K562 (cell line): ENCODE measurements at regions not wholly inside any gene's neighbourhood (a gene's known extent, or its start where the extent isn't known, plus 50 kb on each side); places are given as distances from the start of the nearest gene placed in this dataset.

ENCODE experiments used
- BMI1 ChIP-seq: fragments of 150-350 bp; IDR thresholded peaks from 2 replicates; pipeline ENCODE4 v1.6.1; 2014; ENCODE audit warnings: low read length
- CBX2 ChIP-seq: fragments of 200-600 bp; sonication (generic); IDR thresholded peaks from one replicate; pipeline ENCODE4 v1.6.1; 2012; ENCODE audit warnings: mild to moderate bottlenecking, low read length, inconsistent platforms; ENCODE audit not compliant: insufficient read depth, poor library complexity, severe bottlenecking
- NCOR1 ChIP-seq: fragments of 450-650 bp; IDR thresholded peaks from 2 replicates; pipeline ENCODE4 v1.6.1; 2016; ENCODE audit warnings: mild to moderate bottlenecking, moderate library complexity
- TOE1 ChIP-seq, 2 experiments: fragments of 450-650 bp in 1 of 2; sonication (generic) in 1 of 2; formaldehyde crosslinking in 1 of 2; IDR thresholded peaks; 2 replicates each; pipeline versions ENCODE4 v1.7.1 to v1.8.0; 2016 to 2022; ENCODE audit warnings: borderline replicate concordance in 2 of 2, mild to moderate bottlenecking in 2 of 2, antibody characterized with exemption in 1 of 2, inconsistent platforms in 1 of 2, low read depth in 1 of 2, missing genetic modification reagents in 1 of 2, moderate library complexity in 1 of 2
- ZBTB1 ChIP-seq: sonication (generic); formaldehyde crosslinking; IDR thresholded peaks from 2 replicates; pipeline ENCODE4 v1.8.1; 2023; ENCODE audit warnings: missing genetic modification reagents, low read depth, mild to moderate bottlenecking, borderline replicate concordance
- ZNF175 ChIP-seq: fragments of 200-800 bp; sonication (Bioruptor generic); IDR thresholded peaks from 2 replicates; pipeline ENCODE4 v1.6.1; 2016; ENCODE audit warnings: low read depth, mild to moderate bottlenecking, missing genetic modification characterization, missing compliant biosample characterization
- ZNF274 ChIP-seq: IDR thresholded peaks from 2 replicates; pipeline ENCODE4 v1.6.1; 2011; ENCODE audit warnings: low read depth, mild to moderate bottlenecking, low read length, moderate library complexity, borderline replicate concordance
- TF ChIP-seq, protein P1 (sequence below), 3 experiments: IDR thresholded peaks in 2 of 3; conservative IDR thresholded peaks in 1 of 3; 2 replicates each; pipeline ENCODE4 v1.5.1; 2011 to 2012; ENCODE audit warnings: low read length in 3 of 3, mild to moderate bottlenecking in 3 of 3, control low read depth in 2 of 3, improper control_type of control experiment in 1 of 3, inconsistent platforms in 1 of 3, low read depth in 1 of 3, mixed read lengths in 1 of 3, moderate library complexity in 1 of 3; ENCODE audit not compliant: insufficient read depth in 2 of 3
- TF ChIP-seq, protein P2 (sequence below): fragments of 250-450 bp; sonication (Bioruptor Pico); IDR thresholded peaks from 2 replicates; pipeline ENCODE4 v1.8.0; 2022; ENCODE audit warnings: moderate library complexity, mild to moderate bottlenecking, inconsistent platforms
- TF ChIP-seq, protein P3 (sequence below): sonication (generic); formaldehyde crosslinking; IDR thresholded peaks from 2 replicates; pipeline ENCODE4 v1.8.1; 2023; ENCODE audit warnings: mild to moderate bottlenecking, missing genetic modification reagents

DNA sequence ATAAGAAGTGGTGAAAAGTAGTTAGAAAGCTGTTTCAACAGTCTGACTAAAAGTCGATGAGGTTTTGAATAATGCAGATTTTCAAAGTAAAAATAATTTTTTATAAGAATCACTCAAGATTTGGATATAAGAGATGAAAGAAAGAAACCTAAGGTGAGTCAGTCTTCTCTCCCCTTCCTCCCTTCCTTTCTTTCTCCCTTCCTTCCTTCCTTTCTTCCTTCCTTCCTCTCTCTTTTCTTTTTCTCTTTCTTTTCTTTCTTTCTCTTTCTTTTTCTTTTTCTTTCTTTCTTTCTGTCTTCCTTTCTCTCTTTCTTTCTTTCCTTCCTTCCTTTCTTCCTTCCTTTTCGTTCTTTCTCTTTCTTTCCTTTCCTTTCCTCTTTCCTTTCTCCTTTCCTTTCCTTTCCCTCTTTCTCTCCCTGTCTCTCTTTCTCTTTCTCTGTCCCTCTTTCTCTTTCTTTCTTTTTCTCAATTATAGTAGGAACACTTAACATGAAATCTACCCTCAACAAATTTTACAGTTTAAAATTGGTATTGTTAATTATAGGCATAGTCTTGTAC, 308.6 kb downstream of the ARL4A start:
- TF ChIP-seq, protein P1, sequence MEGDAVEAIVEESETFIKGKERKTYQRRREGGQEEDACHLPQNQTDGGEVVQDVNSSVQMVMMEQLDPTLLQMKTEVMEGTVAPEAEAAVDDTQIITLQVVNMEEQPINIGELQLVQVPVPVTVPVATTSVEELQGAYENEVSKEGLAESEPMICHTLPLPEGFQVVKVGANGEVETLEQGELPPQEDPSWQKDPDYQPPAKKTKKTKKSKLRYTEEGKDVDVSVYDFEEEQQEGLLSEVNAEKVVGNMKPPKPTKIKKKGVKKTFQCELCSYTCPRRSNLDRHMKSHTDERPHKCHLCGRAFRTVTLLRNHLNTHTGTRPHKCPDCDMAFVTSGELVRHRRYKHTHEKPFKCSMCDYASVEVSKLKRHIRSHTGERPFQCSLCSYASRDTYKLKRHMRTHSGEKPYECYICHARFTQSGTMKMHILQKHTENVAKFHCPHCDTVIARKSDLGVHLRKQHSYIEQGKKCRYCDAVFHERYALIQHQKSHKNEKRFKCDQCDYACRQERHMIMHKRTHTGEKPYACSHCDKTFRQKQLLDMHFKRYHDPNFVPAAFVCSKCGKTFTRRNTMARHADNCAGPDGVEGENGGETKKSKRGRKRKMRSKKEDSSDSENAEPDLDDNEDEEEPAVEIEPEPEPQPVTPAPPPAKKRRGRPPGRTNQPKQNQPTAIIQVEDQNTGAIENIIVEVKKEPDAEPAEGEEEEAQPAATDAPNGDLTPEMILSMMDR (IDR thresholded peaks at IDR 0.05 in 2 of 3, conservative IDR thresholded peaks at IDR 0.05 in 1 of 3; ENCODE audit: insufficient read depth in 2 of 3, low read depth in 1 of 3, low read length in 3 of 3), result no peak
- TF ChIP-seq BMI1 (no peak), ZBTB1 (no peak), CBX2 (no peak), TOE1 (IDR thresholded peaks at IDR 0.05; ENCODE audit: borderline replicate concordance) (no peak), TOE1 (CRISPR knock-in tag; IDR thresholded peaks at IDR 0.05; ENCODE audit: borderline replicate concordance, low read depth) (no peak), ZNF175 (no peak), NCOR1 (no peak), ZNF274 (no peak)
- TF ChIP-seq, protein P2, sequence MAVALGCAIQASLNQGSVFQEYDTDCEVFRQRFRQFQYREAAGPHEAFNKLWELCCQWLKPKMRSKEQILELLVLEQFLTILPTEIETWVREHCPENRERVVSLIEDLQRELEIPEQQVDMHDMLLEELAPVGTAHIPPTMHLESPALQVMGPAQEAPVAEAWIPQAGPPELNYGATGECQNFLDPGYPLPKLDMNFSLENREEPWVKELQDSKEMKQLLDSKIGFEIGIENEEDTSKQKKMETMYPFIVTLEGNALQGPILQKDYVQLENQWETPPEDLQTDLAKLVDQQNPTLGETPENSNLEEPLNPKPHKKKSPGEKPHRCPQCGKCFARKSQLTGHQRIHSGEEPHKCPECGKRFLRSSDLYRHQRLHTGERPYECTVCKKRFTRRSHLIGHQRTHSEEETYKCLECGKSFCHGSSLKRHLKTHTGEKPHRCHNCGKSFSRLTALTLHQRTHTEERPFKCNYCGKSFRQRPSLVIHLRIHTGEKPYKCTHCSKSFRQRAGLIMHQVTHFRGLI (CRISPR knock-in tag), result no peak
- TF ChIP-seq, protein P3, sequence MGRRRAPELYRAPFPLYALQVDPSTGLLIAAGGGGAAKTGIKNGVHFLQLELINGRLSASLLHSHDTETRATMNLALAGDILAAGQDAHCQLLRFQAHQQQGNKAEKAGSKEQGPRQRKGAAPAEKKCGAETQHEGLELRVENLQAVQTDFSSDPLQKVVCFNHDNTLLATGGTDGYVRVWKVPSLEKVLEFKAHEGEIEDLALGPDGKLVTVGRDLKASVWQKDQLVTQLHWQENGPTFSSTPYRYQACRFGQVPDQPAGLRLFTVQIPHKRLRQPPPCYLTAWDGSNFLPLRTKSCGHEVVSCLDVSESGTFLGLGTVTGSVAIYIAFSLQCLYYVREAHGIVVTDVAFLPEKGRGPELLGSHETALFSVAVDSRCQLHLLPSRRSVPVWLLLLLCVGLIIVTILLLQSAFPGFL (CRISPR knock-in tag), result no peak
